Caco-2 (cell line): ENCODE measurements at regions not wholly inside any gene's neighbourhood (a gene's known extent, or its start where the extent isn't known, plus 50 kb on each side); places are given as distances from the start of the nearest gene placed in this dataset.

Experiments
- BruUV-seq: library from RNA; stranded (reverse); fragments of 400-500 nt; replicated peaks from 2 replicates; lab custom pipeline; 2021; lab: Mats Ljungman, UMichigan
- CTCF ChIA-PET: fragments of 300-600 bp; sonication (Branson Sonifier 250); formaldehyde crosslinking; loops from one replicate; lab custom pipeline; 2022; ENCODE audit warnings: antibody characterized with exemption; lab: Charles Lee
- POLR2A ChIA-PET: fragments of 300-600 bp; sonication (Branson Sonifier 250); formaldehyde crosslinking; loops from one replicate; lab custom pipeline; 2022; ENCODE audit warnings: antibody characterized with exemption; lab: Charles Lee
- DNase-seq, 2 experiments: peaks; one replicate each; pipeline versions ENCODE4 v3.0.0 to v3.0.0-alpha.2; 2020 to 2022
- H3K27me3 ChIP-seq: replicated peaks from 2 replicates; pipeline ENCODE4 v1.6.0; 2011; ENCODE audit warnings: low read length; ENCODE audit not compliant: control insufficient read depth, insufficient read depth
- H3K36me3 ChIP-seq: 2 replicates; pipeline ENCODE4 v1.5.1; 2011; ENCODE audit warnings: low read length; ENCODE audit not compliant: control insufficient read depth, insufficient read depth
- H3K4me1 ChIP-seq: fragments of 250-450 bp; sonication (Bioruptor Pico); 2 replicates; pipeline ENCODE4 v1.5.1; 2020; ENCODE audit warnings: mild to moderate bottlenecking
- H3K4me3 ChIP-seq: 2 replicates; pipeline ENCODE4 v1.5.1; 2011; ENCODE audit warnings: low read depth, mild to moderate bottlenecking, control low read depth, low read length
- H3K9me3 ChIP-seq: fragments of 250-450 bp; sonication (Bioruptor Pico); 2 replicates; pipeline ENCODE4 v1.5.1; 2020; ENCODE audit warnings: mild to moderate bottlenecking, moderate library complexity
- H3K27ac Mint-ChIP-seq: one replicate; pipeline ENCODE4 v1.8.0; 2022; ENCODE audit warnings: mixed read lengths; ENCODE audit not compliant: unreplicated experiment
- H3K27me3 Mint-ChIP-seq: one replicate; pipeline ENCODE4 v1.8.0; 2022; ENCODE audit warnings: mixed read lengths; ENCODE audit not compliant: insufficient read depth, unreplicated experiment
- H3K36me3 Mint-ChIP-seq: one replicate; pipeline ENCODE4 v1.8.0; 2022; ENCODE audit warnings: mild to moderate bottlenecking, mixed read lengths; ENCODE audit not compliant: insufficient read depth, unreplicated experiment
- H3K4me1 Mint-ChIP-seq: one replicate; pipeline ENCODE4 v1.8.0; 2022; ENCODE audit warnings: low read depth, mixed read lengths; ENCODE audit not compliant: unreplicated experiment
- H3K4me3 Mint-ChIP-seq: one replicate; pipeline ENCODE4 v1.8.0; 2022; ENCODE audit warnings: mild to moderate bottlenecking, moderate library complexity, mixed read lengths; ENCODE audit not compliant: unreplicated experiment
- H3K9me3 Mint-ChIP-seq: one replicate; pipeline ENCODE4 v1.8.0; 2022; ENCODE audit warnings: mixed read lengths; ENCODE audit not compliant: unreplicated experiment
- intact Hi-C: fragments of 100-400 bp; cut with micrococcal nuclease; formaldehyde crosslinking; loops from one replicate; pipeline ENCODE4 v1.10.0; 2022; ENCODE audit not compliant: unreplicated experiment
- TF ChIP-seq, protein P1 (sequence below), 2 experiments: fragments of 200-600 bp in 1 of 2; IDR thresholded peaks; 1 replicate in 1 of 2; 2 replicates in 1 of 2; pipeline versions ENCODE4 v1.5.1 to v1.8.0; 2011 to 2022; ENCODE audit warnings: antibody characterized with exemption in 1 of 2, control low read depth in 1 of 2, inconsistent platforms in 1 of 2, low read depth in 1 of 2, low read length in 1 of 2, mild to moderate bottlenecking in 1 of 2, moderate library complexity in 1 of 2; ENCODE audit not compliant: insufficient read depth in 1 of 2, severe bottlenecking in 1 of 2, unreplicated experiment in 1 of 2

DNA sequence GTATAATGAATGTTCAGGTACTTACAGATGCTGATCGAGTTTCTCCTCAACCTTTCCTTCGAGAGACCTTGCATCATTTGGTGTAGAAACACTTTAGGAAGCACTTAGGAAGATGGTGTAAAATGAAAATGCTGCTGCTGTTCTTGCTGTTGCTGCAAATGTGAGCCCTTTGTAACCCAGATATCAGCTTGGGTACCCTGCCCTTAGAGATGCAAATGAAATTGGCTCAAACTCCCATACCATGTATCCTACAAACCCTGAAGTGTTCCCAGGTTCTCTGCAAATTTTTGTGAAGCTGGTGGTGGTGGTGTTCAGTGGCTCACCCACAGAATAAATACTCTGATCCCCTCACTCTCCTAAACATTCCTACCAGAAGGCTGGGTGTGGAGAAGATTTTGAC, 130.8 kb downstream of the SLC25A47 start:
- H3K4me1 ChIP-seq: no peaks in the 10 kb centered on the region
- DNase-seq: no peak
- Mint-ChIP-seq H3K4me3 (no peak overlapping the region), H3K4me1 (peaks cover 10% of the 10 kb centered on the region), H3K27me3 (no peaks in the 10 kb centered on the region), H3K36me3 (no peaks in the 10 kb centered on the region), H3K27ac (no peak overlapping the region), H3K9me3 (no peaks in the 10 kb centered on the region)
- CTCF ChIA-PET: no interaction called here
- intact Hi-C loops: no loop called here
- H3K27me3 ChIP-seq: no peaks in the 10 kb centered on the region
- BruUV-seq: no TSS peak
- H3K36me3 ChIP-seq: no peaks in the 10 kb centered on the region
- POLR2A ChIA-PET: no interaction called here
- H3K4me3 ChIP-seq: no peak overlapping the region
- no peaks in the 10 kb centered on the region for H3K9me3 ChIP-seq
- TF ChIP-seq, protein P1, sequence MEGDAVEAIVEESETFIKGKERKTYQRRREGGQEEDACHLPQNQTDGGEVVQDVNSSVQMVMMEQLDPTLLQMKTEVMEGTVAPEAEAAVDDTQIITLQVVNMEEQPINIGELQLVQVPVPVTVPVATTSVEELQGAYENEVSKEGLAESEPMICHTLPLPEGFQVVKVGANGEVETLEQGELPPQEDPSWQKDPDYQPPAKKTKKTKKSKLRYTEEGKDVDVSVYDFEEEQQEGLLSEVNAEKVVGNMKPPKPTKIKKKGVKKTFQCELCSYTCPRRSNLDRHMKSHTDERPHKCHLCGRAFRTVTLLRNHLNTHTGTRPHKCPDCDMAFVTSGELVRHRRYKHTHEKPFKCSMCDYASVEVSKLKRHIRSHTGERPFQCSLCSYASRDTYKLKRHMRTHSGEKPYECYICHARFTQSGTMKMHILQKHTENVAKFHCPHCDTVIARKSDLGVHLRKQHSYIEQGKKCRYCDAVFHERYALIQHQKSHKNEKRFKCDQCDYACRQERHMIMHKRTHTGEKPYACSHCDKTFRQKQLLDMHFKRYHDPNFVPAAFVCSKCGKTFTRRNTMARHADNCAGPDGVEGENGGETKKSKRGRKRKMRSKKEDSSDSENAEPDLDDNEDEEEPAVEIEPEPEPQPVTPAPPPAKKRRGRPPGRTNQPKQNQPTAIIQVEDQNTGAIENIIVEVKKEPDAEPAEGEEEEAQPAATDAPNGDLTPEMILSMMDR (IDR thresholded peaks at IDR 0.05; ENCODE audit: insufficient read depth in 1 of 2, low read depth in 1 of 2, low read length in 1 of 2, severe bottlenecking in 1 of 2, unreplicated experiment in 1 of 2): no peak

GRCh38 chr14:100454437-100454836, 131.3 kb downstream of the SLC25A47 start:
- DNase-seq: no peak
- Histone ChIP-seq H3K27me3 (no peaks in the 10 kb centered on the region), H3K4me1 (no peaks in the 10 kb centered on the region), H3K9me3 (no peaks in the 10 kb centered on the region), H3K4me3 (no peak overlapping the region), H3K36me3 (no peaks in the 10 kb centered on the region)
- no peaks in the 10 kb centered on the region for H3K9me3 Mint-ChIP-seq
- H3K27ac Mint-ChIP-seq: no peak overlapping the region
- ChIA-PET CTCF (no interaction called here), POLR2A (no interaction called here)
- TF ChIP-seq, protein P1 (IDR thresholded peaks at IDR 0.05; ENCODE audit: insufficient read depth in 1 of 2, low read depth in 1 of 2, low read length in 1 of 2, severe bottlenecking in 1 of 2, unreplicated experiment in 1 of 2): no peak
- no peak overlapping the region for H3K4me3 Mint-ChIP-seq
- intact Hi-C loops: no loop called here
- H3K27me3 Mint-ChIP-seq: no peaks in the 10 kb centered on the region
- H3K36me3 Mint-ChIP-seq: no peaks in the 10 kb centered on the region
- peaks cover 10% of the 10 kb centered on the region for H3K4me1 Mint-ChIP-seq
- BruUV-seq: no TSS peak

- H3K9me3 ChIP-seq: no peaks in the 10 kb centered on the region
- CTCF ChIA-PET: interaction anchor here (0.5 kb wide), 1 partner anchor 86 kb away, joined by 3 read pairs; no protein-coding TSS in a partner anchor
- no peak for DNase-seq
- no peaks in the 10 kb centered on the region for H3K27me3 ChIP-seq
- Mint-ChIP-seq H3K36me3 (no peaks in the 10 kb centered on the region), H3K4me1 (no peaks in the 10 kb centered on the region), H3K9me3 (no peaks in the 10 kb centered on the region), H3K27ac (no peak overlapping the region), H3K27me3 (peaks cover 18% of the 10 kb centered on the region), H3K4me3 (no peak overlapping the region)
- no peaks in the 10 kb centered on the region for H3K4me1 ChIP-seq
- intact Hi-C loops: no loop called here
- POLR2A ChIA-PET: no interaction called here
- no TSS peak for BruUV-seq
- no peak overlapping the region for H3K4me3 ChIP-seq
- TF ChIP-seq, protein P1 (IDR thresholded peaks at IDR 0.05; ENCODE audit: insufficient read depth in 1 of 2, low read depth in 1 of 2, low read length in 1 of 2, severe bottlenecking in 1 of 2, unreplicated experiment in 1 of 2): no peak
- no peaks in the 10 kb centered on the region for H3K36me3 ChIP-seq
These were observed 123.3 kb downstream of the BEGAIN start for GRCh38 chr14:100463937-100464336.
